HK-2 (cell line): ENCODE measurements at regions not wholly inside any gene's neighbourhood (a gene's known extent, or its start where the extent isn't known, plus 50 kb on each side); places are given as distances from the start of the nearest gene placed in this dataset.

Experiments
- DNase-seq: peaks from one replicate; pipeline ENCODE4 v3.0.0-alpha.2; 2018; ENCODE audit not compliant: unreplicated experiment

- no peak for DNase-seq
Observed at GRCh38 chr3:148149556-148149955, 548.1 kb upstream of the AGTR1 start.

- no peak for DNase-seq
Observed at GRCh38 chr3:148150141-148150540, 547.6 kb upstream of the AGTR1 start.

DNA sequence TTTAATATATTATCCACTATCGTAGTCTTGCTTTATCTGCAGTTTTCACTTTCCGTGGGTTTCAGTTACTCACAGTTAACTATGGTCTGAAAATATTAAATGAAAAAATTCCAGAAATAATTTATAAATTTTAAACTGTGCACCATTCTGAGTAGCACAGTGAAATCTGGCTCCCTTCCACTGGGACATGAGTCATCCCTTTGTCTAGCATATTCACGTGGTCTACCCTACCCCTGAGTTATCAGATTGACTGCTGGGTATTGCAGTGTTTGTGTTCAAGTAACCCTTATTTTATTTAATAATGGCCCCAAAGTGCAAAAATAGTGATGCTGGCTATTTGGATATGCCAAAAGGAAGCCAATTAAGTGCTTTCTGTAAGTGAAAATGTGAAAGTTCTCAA is 539.5 kb upstream of the AGTR1 start:
- DNase-seq = peak; percentile 10

DNA sequence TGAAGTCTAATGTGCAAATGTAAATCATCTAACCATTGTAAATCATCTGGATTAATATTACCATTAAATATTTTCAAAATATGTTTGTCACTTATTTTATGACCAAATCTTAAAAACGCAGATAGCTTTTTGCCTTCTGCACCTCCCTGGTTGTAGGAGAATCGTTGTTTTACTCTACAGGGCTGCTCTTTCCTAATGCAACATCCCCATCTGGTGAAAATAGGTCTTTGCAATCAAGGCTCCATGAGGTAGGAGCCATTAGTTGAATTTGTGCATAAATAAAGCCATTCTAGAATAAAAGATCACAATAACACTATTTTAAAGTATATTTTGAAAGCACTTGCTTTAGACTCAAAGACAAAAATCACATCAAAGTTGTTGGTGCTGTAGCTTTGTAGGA is 535.6 kb upstream of the AGTR1 start:
- no peak for DNase-seq

- DNase-seq = no peak
Observed at GRCh38 chr3:148168347-148168746, 529.4 kb upstream of the AGTR1 start.

GRCh38 chr3:148173851-148174250 is 523.9 kb upstream of the AGTR1 start:
- no peak for DNase-seq

DNA sequence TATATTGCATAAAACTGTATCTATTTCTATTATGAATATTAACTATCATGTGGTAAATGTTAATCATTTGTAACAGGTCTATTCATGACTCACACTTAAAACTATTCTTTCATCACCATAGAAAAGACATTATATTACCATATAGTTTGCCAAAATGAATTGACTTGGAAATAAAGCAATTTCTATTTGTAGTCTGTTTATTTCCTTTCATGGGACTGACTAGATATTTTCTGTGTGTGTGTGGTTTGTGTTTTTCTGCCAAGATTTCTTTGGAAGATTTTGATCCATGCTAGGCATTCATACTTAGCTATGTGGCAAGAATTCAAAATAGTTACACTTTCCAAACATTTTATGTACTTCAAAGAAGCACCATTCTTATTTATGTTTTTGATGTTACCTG is 522.5 kb upstream of the AGTR1 start:
- no peak for DNase-seq

DNA sequence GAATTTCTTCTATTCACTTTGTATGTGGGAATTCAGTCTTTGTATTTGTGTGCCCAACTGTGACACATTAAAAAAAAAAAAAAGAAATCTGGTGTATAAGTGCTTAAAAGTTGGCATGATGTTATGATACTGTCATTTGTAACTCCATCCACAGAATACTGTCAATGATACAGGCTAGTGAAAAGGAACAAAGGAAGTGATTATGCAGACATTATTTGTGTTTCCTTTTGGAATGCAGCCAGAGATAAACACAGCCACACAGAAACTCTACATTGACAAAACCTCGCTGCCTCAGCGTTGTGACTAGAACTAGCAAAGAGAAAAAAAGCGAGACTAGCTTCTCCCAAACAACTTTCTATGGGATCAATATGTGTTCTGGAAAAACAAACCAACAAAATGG is 519.2 kb upstream of the AGTR1 start:
- no peak for DNase-seq

DNA sequence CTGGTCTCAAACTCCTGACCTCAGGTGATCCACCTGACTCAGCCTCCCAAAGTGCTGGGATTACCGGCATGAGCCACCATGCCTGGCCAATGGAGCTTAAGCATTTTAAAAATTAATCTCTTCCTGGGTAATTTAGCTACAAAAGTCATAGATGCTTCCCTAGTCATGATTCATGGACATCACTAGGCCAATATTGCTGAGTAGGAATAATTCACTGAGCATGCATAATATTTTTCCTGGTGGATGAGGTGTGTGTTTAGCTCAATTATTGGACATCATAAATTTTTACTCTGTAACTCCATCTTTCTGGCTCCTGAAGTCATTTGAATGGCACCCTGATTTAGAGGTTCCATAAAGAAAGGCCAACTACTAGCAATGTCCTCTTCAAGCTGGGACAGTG is 512.9 kb upstream of the AGTR1 start:
- no peak for DNase-seq

DNA sequence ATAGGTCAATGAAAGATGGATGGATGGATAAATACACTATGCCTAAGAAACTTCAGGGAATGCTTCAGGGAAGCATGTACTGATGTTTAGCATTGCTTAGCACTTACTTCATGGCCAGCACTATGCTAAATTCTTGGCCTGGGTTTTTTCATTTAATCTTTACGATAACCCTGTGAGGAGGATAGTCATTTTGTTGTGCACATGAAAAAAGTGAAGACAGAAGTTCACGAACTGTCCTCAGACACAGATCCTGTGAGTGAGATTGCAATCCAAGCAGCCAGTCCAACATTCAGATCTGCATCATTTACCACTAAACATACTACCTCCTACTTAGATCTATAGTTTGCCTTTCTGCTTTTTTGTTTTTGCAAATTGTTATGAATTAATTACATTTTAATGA is 510.8 kb upstream of the AGTR1 start:
- no peak for DNase-seq

- no peak for DNase-seq
Observed at GRCh38 chr3:148187296-148187695, 510.4 kb upstream of the AGTR1 start.

- no peak for DNase-seq
Observed at GRCh38 chr3:148190441-148190990, 507.2 kb upstream of the AGTR1 start.

GRCh38 chr3:148191966-148192365 is 505.7 kb upstream of the AGTR1 start:
- no peak for DNase-seq

DNA sequence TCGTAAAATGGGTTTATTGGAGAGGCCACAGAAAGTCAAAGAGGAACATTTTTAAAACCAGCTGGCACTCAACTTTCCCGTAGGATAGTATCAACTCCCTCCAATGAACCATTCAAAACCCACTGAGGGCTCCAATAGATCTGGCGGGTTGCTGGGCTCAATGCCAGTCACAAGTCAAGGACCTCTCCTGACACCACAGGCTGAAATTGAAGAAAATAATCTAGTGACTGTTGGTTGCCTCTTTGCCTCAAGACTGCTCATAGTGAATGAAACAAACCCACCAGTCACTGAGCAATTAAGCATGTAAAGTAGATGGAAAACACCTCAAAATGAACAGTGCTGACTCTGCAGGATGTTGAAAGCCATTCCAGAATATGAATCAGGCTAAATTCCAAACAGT is 500.6 kb upstream of the AGTR1 start:
- DNase-seq = no peak

- no peak for DNase-seq
Observed at GRCh38 chr3:148202386-148202785, 495.3 kb upstream of the AGTR1 start.

- DNase-seq = no peak
Observed at GRCh38 chr3:148203297-148204010, 494.2 kb upstream of the AGTR1 start.

DNA sequence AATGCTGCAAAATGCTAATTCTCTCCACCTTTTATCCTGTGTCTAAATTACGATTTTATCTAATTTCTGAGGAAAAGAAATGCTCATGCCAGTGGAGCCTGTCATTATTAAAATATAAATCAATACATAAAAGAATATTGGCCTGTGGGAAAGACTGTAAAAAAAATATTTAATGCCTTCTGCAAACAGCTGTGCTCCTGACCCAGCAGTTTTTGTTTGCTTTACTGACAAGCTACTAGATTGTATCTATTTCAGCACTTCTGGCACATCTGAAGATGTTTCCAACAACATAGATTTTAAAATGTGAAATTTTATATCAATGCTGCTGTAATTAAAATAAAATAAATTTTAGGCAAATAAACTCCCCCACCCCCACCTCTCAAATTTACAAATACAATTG is 493.6 kb upstream of the AGTR1 start:
- no peak for DNase-seq

- no peak for DNase-seq
Observed at GRCh38 chr3:148205977-148206376, 491.7 kb upstream of the AGTR1 start.

DNA sequence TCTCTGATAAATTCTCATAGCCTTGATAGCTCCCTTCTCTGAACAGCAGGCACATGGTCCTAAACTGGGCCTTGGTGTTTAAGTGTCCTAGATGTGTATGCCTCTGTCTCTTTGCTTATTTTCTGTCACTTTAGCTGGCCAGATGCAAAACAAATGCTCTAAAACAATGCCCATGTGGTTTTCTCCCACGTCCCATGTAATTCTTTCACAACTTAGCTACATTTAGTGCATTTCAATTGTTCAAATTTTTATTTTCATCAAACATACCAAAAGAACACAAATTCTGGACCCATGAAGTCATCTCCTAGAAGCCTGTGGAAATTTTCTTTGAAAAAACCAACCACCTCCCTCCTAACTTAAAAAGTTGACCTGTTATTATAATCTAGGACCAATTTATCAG is 491.3 kb upstream of the AGTR1 start:
- DNase-seq = no peak

DNA sequence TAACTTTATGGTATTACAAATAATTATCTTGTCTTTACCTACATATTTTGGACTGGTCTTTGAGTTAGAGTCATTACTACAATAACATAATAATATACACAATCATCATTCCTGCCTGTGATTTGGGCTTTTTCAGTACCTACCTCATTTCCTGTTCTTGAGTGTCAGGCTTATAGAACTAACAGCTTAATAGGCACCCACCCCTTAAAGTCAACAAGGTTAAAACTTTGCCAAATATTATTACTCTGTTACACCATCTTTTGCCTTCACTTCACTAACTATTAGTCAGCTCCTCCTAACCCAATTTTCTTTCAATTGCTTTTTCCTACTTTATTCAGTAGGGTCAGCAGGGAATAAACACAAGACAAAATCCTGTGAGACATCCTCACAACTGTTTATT is 488.7 kb upstream of the AGTR1 start:
- DNase-seq = no peak

DNA sequence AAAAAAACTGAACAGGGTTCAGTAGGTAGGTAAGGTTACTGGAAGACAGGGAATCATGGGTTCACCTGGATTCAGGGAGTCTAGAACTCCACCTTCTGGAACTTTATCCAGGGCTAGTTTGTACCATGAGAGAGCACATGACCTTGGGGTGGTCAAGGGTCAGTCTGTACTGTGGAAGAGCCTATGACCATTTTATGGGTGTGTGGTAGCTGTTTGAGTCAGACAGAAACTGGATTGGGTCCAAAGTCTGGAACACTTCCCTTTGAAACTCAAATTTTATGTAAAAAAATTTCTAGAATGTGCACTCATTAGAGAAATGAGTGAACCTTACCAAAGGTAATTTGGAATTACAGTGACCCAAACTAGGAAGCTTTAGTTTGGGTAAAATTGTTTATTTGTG is 486.0 kb upstream of the AGTR1 start:
- DNase-seq = no peak

GRCh38 chr3:148214705-148215104 is 483.0 kb upstream of the AGTR1 start:
- no peak for DNase-seq

DNA sequence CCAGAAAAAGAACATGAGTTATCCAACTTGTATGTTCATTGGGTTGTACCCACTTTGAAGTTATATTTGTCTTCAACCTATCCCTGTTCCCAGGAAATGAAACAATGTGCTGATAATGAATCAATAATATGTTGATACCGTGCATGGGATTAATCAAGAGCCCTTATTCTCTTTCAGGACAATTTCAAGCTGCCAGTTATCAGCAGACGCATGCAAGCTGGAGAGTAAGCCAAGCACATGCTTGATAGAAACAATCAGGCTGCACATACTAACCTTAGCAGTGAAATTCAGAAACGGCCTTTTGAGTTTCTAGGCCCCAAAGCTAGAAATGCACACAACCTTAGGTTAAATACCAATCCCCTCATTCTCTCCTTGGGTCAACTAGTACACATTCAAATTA is 480.4 kb upstream of the AGTR1 start:
- DNase-seq = no peak

DNA sequence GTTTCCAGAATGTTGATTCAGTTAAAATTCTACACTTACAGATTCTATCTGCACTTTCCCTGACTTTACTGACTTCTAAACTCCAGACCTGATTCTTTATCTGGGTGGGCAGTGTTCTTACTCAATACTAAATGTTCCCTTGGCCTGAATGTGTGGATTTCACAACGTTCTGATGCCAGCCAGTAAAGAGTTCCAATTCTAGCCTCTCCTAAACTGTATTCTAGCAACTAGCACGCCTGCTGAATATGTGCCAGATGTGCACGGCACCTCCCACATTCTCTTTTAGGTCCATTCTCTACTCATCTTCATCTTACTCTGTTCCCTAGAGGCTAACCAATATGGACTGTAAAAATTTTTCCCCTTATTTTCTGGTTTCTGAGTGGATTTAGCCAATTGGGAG is 479.5 kb upstream of the AGTR1 start:
- DNase-seq = no peak
